ENCODE measurements at regions not wholly inside any gene's neighbourhood (a gene's known extent, or its start where the extent isn't known, plus 50 kb on each side); places are given as distances from the start of the nearest gene placed in this dataset.

DNA sequence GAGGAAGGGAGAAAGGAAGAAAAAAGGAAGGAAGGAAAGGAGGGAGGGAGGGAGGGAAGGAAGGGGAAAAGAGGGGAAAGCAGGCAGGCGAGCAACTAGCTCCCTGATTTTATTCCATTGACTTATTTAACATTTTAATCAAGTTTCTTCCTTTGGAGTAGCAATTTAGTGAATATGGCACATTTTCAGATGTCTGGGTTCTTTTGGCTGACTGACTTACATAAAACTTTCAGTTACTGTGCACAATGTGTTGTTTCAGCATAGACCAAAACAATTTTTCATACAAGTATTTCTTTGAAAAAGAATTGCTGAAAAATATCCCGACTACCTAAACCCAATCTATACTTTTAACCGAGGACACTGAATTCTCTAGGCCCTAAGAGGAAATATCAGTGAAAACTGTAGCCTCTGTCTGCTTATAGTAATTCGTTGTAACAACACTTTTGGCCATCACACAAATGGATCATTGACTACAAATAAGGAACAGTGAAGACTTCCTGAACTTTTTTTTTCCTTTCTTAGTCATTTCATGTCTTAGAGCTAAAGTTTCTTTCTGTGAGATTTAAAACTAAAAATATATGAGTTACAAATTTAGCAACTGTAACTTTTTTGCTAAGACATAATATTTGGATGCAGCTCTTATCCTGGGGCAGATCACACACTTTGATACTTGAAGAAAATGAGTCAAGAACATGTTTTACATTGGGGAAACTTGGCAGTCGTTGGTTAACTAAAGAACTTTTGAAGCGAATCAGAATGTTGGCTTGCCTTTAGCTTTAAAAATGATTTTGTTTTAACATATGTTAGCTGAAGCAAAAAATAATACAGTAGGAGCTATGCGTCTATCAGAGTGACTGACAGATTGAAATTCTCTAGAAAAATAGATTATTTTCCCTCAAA lies 79.6 kb downstream of the SOX2 start:
- Histone ChIP-seq H3K27me3 (ENCODE audit: control insufficient read depth in 3 of 3, insufficient read depth in 3 of 3, low read length in 2 of 3) (no peaks in the 10 kb centered on the region), H3K4me3 (no peak overlapping the region), H3K4me1 (ENCODE audit: control insufficient read depth in 5 of 5, insufficient read depth in 5 of 5, low read length in 5 of 5) (no peaks in the 10 kb centered on the region), H3K9me3 (ENCODE audit: control insufficient read depth in 4 of 4, insufficient read depth in 3 of 4, low read length in 3 of 4) (no peaks in the 10 kb centered on the region), H3K9ac (ENCODE audit: insufficient read depth in 1 of 2, low read length in 2 of 2) (no peak overlapping the region), H3K36me3 (ENCODE audit: control insufficient read depth in 4 of 4, insufficient read depth in 4 of 4, low read length in 4 of 4) (no peaks in the 10 kb centered on the region), H3K27ac (ENCODE audit: low read depth in 1 of 2, low read length in 1 of 2) (no peak overlapping the region)
- TF ChIP-seq, protein P1, sequence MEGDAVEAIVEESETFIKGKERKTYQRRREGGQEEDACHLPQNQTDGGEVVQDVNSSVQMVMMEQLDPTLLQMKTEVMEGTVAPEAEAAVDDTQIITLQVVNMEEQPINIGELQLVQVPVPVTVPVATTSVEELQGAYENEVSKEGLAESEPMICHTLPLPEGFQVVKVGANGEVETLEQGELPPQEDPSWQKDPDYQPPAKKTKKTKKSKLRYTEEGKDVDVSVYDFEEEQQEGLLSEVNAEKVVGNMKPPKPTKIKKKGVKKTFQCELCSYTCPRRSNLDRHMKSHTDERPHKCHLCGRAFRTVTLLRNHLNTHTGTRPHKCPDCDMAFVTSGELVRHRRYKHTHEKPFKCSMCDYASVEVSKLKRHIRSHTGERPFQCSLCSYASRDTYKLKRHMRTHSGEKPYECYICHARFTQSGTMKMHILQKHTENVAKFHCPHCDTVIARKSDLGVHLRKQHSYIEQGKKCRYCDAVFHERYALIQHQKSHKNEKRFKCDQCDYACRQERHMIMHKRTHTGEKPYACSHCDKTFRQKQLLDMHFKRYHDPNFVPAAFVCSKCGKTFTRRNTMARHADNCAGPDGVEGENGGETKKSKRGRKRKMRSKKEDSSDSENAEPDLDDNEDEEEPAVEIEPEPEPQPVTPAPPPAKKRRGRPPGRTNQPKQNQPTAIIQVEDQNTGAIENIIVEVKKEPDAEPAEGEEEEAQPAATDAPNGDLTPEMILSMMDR (IDR thresholded peaks at IDR 0.05; ENCODE audit: control extremely low read depth, extremely low read depth) = no peak
- ATAC-seq (ENCODE audit: insufficient read depth, low FRiP score) (no peak), DNase-seq (no peak)
- WGBS, 2 donors = 70 to 81% methylated on average over 7 of the region's 7 CpGs

- H3K27ac ChIP-seq (ENCODE audit: low read depth in 1 of 2, low read length in 1 of 2) = no peak overlapping the region
- H3K9ac ChIP-seq (ENCODE audit: insufficient read depth in 1 of 2, low read length in 2 of 2) = no peak overlapping the region
- H3K4me1 ChIP-seq (ENCODE audit: control insufficient read depth in 5 of 5, insufficient read depth in 5 of 5, low read length in 5 of 5) = no peaks in the 10 kb centered on the region
- ATAC-seq (ENCODE audit: insufficient read depth, low FRiP score) (no peak), DNase-seq (no peak)
- no peaks in the 10 kb centered on the region for H3K27me3 ChIP-seq (ENCODE audit: control insufficient read depth in 3 of 3, insufficient read depth in 3 of 3, low read length in 2 of 3)
- TF ChIP-seq, protein P1 (IDR thresholded peaks at IDR 0.05; ENCODE audit: control extremely low read depth, extremely low read depth) = no peak
- 77 to 81% methylated on average over 7 of the region's 7 CpGs for WGBS, 2 donors
- no peaks in the 10 kb centered on the region for H3K36me3 ChIP-seq (ENCODE audit: control insufficient read depth in 4 of 4, insufficient read depth in 4 of 4, low read length in 4 of 4)
- no peaks in the 10 kb centered on the region for H3K9me3 ChIP-seq (ENCODE audit: control insufficient read depth in 4 of 4, insufficient read depth in 3 of 4, low read length in 3 of 4)
- H3K4me3 ChIP-seq = no peak overlapping the region
Measured at GRCh38 chr3:181793006-181793405, 81.3 kb downstream of the SOX2 start.

GRCh38 chr3:181794011-181794790 lies 82.5 kb downstream of the SOX2 start:
- no peak overlapping the region for H3K27ac ChIP-seq (ENCODE audit: low read depth in 1 of 2, low read length in 1 of 2)
- DNase-seq = no peak
- no peaks in the 10 kb centered on the region for H3K9me3 ChIP-seq (ENCODE audit: control insufficient read depth in 4 of 4, insufficient read depth in 3 of 4, low read length in 3 of 4)
- no peak for ATAC-seq (ENCODE audit: insufficient read depth, low FRiP score)
- no peak overlapping the region for H3K9ac ChIP-seq (ENCODE audit: insufficient read depth in 1 of 2, low read length in 2 of 2)
- WGBS, 2 donors = 67 to 82% methylated on average over 4 of the region's 4 CpGs
- no peaks in the 10 kb centered on the region for H3K27me3 ChIP-seq (ENCODE audit: control insufficient read depth in 3 of 3, insufficient read depth in 3 of 3, low read length in 2 of 3)
- H3K4me3 ChIP-seq = no peak overlapping the region
- TF ChIP-seq, protein P1 (IDR thresholded peaks at IDR 0.05; ENCODE audit: control extremely low read depth, extremely low read depth) = no peak
- no peaks in the 10 kb centered on the region for H3K36me3 ChIP-seq (ENCODE audit: control insufficient read depth in 4 of 4, insufficient read depth in 4 of 4, low read length in 4 of 4)
- H3K4me1 ChIP-seq (ENCODE audit: control insufficient read depth in 5 of 5, insufficient read depth in 5 of 5, low read length in 5 of 5) = no peaks in the 10 kb centered on the region
